H1 (cell line): ENCODE measurements at regions not wholly inside any gene's neighbourhood (a gene's known extent, or its start where the extent isn't known, plus 50 kb on each side); places are given as distances from the start of the nearest gene placed in this dataset.

Source experiments
- CTCF ChIA-PET: fragments of 300-600 bp; sonication (Branson Sonifier 250); formaldehyde crosslinking; loops from one replicate; lab custom pipeline; 2021; ENCODE audit not compliant: partially characterized antibody; lab: Charles Lee
- POLR2A ChIA-PET: fragments of 300-600 bp; sonication (Branson Sonifier 250); formaldehyde crosslinking; loops from one replicate; lab custom pipeline; 2021; ENCODE audit warnings: inconsistent platforms; ENCODE audit not compliant: partially characterized antibody; lab: Charles Lee
- DNase-seq, 2 experiments: peaks; one replicate each; pipeline versions ENCODE4 v3.0.0 to v3.0.0-alpha.2; 2010 to 2022; ENCODE audit warnings: low spot score in 2 of 2, low read depth in 1 of 2, mixed read lengths in 1 of 2
- FAIRE-seq: peaks from 2 replicates; lab custom pipeline; 2011; peaks lifted over from hg19 to GRCh38; lab: Jason Lieb, UNC
- H2AFZ ChIP-seq: 2 replicates; pipeline ENCODE4 v1.8.1; 2012; ENCODE audit warnings: low read length, inconsistent platforms
- H2AK5ac ChIP-seq: 2 replicates; pipeline ENCODE4 v1.6.1; 2013; ENCODE audit warnings: low read depth, low read length
- H2BK120ac ChIP-seq: replicated peaks from 2 replicates; pipeline ENCODE3; 2013; ENCODE audit warnings: low read depth, low read length, inconsistent platforms
- H2BK12ac ChIP-seq: 2 replicates; pipeline ENCODE4 v1.6.1; 2013; ENCODE audit warnings: low read depth, low read length
- H2BK15ac ChIP-seq: 2 replicates; pipeline ENCODE4 v1.6.1; 2013; ENCODE audit warnings: low read length
- H2BK20ac ChIP-seq: 2 replicates; pipeline ENCODE4 v1.6.1; 2013; ENCODE audit warnings: low read length
- H2BK5ac ChIP-seq: 2 replicates; pipeline ENCODE4 v1.6.1; 2013; ENCODE audit warnings: low read depth, low read length
- H3K14ac ChIP-seq: 2 replicates; pipeline ENCODE4 v1.6.1; 2013; ENCODE audit warnings: inconsistent platforms; ENCODE audit not compliant: insufficient read length
- H3K18ac ChIP-seq: 2 replicates; pipeline ENCODE4 v1.6.1; 2013; ENCODE audit warnings: low read length; ENCODE audit errors: extremely low read depth
- H3K23ac ChIP-seq: 2 replicates; pipeline ENCODE4 v1.6.1; 2013; ENCODE audit warnings: inconsistent platforms; ENCODE audit not compliant: insufficient read length
- H3K23me2 ChIP-seq: 2 replicates; pipeline ENCODE4 v1.6.1; 2013; ENCODE audit warnings: low read depth, low read length
- H3K27ac ChIP-seq: 2 replicates; pipeline ENCODE4 v1.6.1; 2011; ENCODE audit warnings: low read depth, low read length, inconsistent platforms
- H3K27me3 ChIP-seq, 4 experiments: replicated peaks in 1 of 4; 1 replicate in 1 of 4; 2 replicates in 3 of 4; pipeline versions ENCODE4 v1.6.1 to v1.8.1; 2011 to 2013; ENCODE audit warnings: low read length in 3 of 4, mild to moderate bottlenecking in 3 of 4, inconsistent platforms in 2 of 4, mixed read lengths in 2 of 4, moderate library complexity in 1 of 4; ENCODE audit not compliant: control insufficient read depth in 3 of 4, insufficient read depth in 3 of 4; ENCODE audit errors: extremely low read depth in 1 of 4
- H3K36me3 ChIP-seq, 4 experiments: 2 replicates each; pipeline versions ENCODE4 v1.6.1 to v1.8.1; 2011 to 2013; ENCODE audit warnings: mild to moderate bottlenecking in 4 of 4, low read length in 3 of 4, moderate library complexity in 2 of 4, control low read depth in 1 of 4, inconsistent platforms in 1 of 4; ENCODE audit not compliant: insufficient read depth in 4 of 4, control insufficient read depth in 2 of 4
- H3K4ac ChIP-seq: replicated peaks from 2 replicates; pipeline ENCODE3; 2013; ENCODE audit warnings: low read length, low read depth, mixed read lengths, inconsistent platforms; ENCODE audit not compliant: insufficient read length
- H3K4me1 ChIP-seq, 4 experiments: replicated peaks in 1 of 4; 1 replicate in 1 of 4; 2 replicates in 3 of 4; pipeline versions ENCODE4 v1.6.1 to v1.8.1; 2011 to 2013; ENCODE audit warnings: low read length in 3 of 4, inconsistent platforms in 2 of 4, mixed read lengths in 1 of 4; ENCODE audit not compliant: insufficient read depth in 4 of 4, control insufficient read depth in 3 of 4
- H3K4me2 ChIP-seq, 2 experiments: 2 replicates each; pipeline versions ENCODE4 v1.6.1 to v1.8.1; 2011 to 2013; ENCODE audit warnings: low read depth in 2 of 2, low read length in 2 of 2, control low read depth in 1 of 2, inconsistent platforms in 1 of 2, mild to moderate bottlenecking in 1 of 2; ENCODE audit not compliant: insufficient read depth in 1 of 2
- H3K4me3 ChIP-seq, 4 experiments: fragments of 200-600, 300-600 bp in 1 of 4; sonication (generic), shearing (Covaris generic), sonication (Bioruptor Twin) in 1 of 4; 2 replicates each; pipeline versions ENCODE4 v1.5.1 to v1.8.1; 2011 to 2016; ENCODE audit warnings: low read length in 4 of 4, low read depth in 3 of 4, control low read depth in 2 of 4, inconsistent platforms in 2 of 4, mild to moderate bottlenecking in 2 of 4, mixed read lengths in 1 of 4, moderate library complexity in 1 of 4; ENCODE audit not compliant: insufficient read depth in 2 of 4; ENCODE audit errors: extremely low read depth in 1 of 4
- H3K56ac ChIP-seq: replicated peaks from 2 replicates; pipeline ENCODE3; 2013; ENCODE audit warnings: low read depth, mild to moderate bottlenecking, mixed read lengths, low read length, inconsistent platforms; ENCODE audit not compliant: insufficient read length
- H3K79me1 ChIP-seq: 2 replicates; pipeline ENCODE4 v1.6.1; 2013; ENCODE audit warnings: low read depth, low read length, control low read depth
- H3K79me2 ChIP-seq, 2 experiments: 2 replicates each; pipeline versions ENCODE4 v1.6.1 to v1.8.1; 2012 to 2013; ENCODE audit warnings: low read length in 2 of 2, mild to moderate bottlenecking in 2 of 2, inconsistent platforms in 1 of 2; ENCODE audit not compliant: insufficient read depth in 2 of 2, control insufficient read depth in 1 of 2
- H3K9ac ChIP-seq, 4 experiments: replicated peaks in 1 of 4; 1 replicate in 1 of 4; 2 replicates in 3 of 4; pipeline versions ENCODE4 v1.6.1 to v1.8.1; 2011 to 2013; ENCODE audit warnings: low read depth in 3 of 4, low read length in 3 of 4, control low read depth in 2 of 4, mild to moderate bottlenecking in 2 of 4, moderate library complexity in 2 of 4, inconsistent platforms in 1 of 4; ENCODE audit errors: extremely low read depth in 1 of 4
- H3K9me3 ChIP-seq, 2 experiments: 2 replicates each; pipeline versions ENCODE4 v1.6.1 to v1.8.1; 2012 to 2013; ENCODE audit warnings: mild to moderate bottlenecking in 2 of 2, moderate library complexity in 2 of 2, control low read depth in 1 of 2, inconsistent platforms in 1 of 2, low read depth in 1 of 2, low read length in 1 of 2, mixed read lengths in 1 of 2; ENCODE audit not compliant: insufficient read depth in 2 of 2
- H4K20me1 ChIP-seq, 2 experiments: replicated peaks in 1 of 2; 2 replicates each; pipeline versions ENCODE3 to v1.8.1; 2011 to 2013; ENCODE audit warnings: inconsistent platforms in 2 of 2, low read length in 2 of 2, mild to moderate bottlenecking in 1 of 2; ENCODE audit not compliant: insufficient read depth in 2 of 2, control insufficient read depth in 1 of 2
- H4K5ac ChIP-seq: 2 replicates; pipeline ENCODE4 v1.6.1; 2013; ENCODE audit warnings: low read length, low read depth, mixed read lengths, inconsistent platforms; ENCODE audit not compliant: insufficient read length
- H4K8ac ChIP-seq: 2 replicates; pipeline ENCODE4 v1.8.0; 2013; ENCODE audit warnings: mild to moderate bottlenecking, moderate library complexity, low read length, inconsistent platforms; ENCODE audit not compliant: insufficient read depth; ENCODE audit errors: extremely low read depth
- H4K91ac ChIP-seq: replicated peaks from 2 replicates; pipeline ENCODE3; 2013; ENCODE audit warnings: low read length, mixed read lengths, inconsistent platforms; ENCODE audit not compliant: insufficient read length
- CEBPB ChIP-seq: IDR thresholded peaks from 2 replicates; pipeline ENCODE4 v1.6.1; 2012; ENCODE audit warnings: low read depth, low read length
- CTBP2 ChIP-seq: IDR thresholded peaks from 2 replicates; pipeline ENCODE4 v1.7.0; 2011; ENCODE audit warnings: borderline replicate concordance, mild to moderate bottlenecking, moderate library complexity, mixed read lengths, low read length; ENCODE audit not compliant: insufficient read depth, insufficient read length
- JUND ChIP-seq: IDR thresholded peaks from 2 replicates; pipeline ENCODE4 v1.6.1; 2011; ENCODE audit warnings: mild to moderate bottlenecking, improper control_type of control experiment, low read length
- KDM1A ChIP-seq: fragments of 200-600, 300-600 bp; sonication (generic); IDR thresholded peaks from 2 replicates; pipeline ENCODE4 v1.7.1; 2016; ENCODE audit warnings: mild to moderate bottlenecking, low read length, borderline replicate concordance
- MAX ChIP-seq: IDR thresholded peaks from 2 replicates; pipeline ENCODE4 v1.6.1; 2012; ENCODE audit warnings: inconsistent platforms
- NANOG ChIP-seq: IDR thresholded peaks from 2 replicates; pipeline ENCODE4 v1.6.1; 2011; ENCODE audit warnings: low read length, low read depth, mild to moderate bottlenecking, inconsistent platforms; ENCODE audit not compliant: insufficient read depth, poor library complexity, severe bottlenecking
- NRF1 ChIP-seq: IDR thresholded peaks from 2 replicates; pipeline ENCODE4 v1.6.1; 2011; ENCODE audit warnings: mild to moderate bottlenecking, low read depth, low read length, improper control_type of control experiment
- POLR2AphosphoS5 ChIP-seq: IDR thresholded peaks from 2 replicates; pipeline ENCODE4 v1.6.1; 2011; ENCODE audit warnings: low read depth, low read length
- RAD21 ChIP-seq, 2 experiments: IDR thresholded peaks in 1 of 2; conservative IDR thresholded peaks in 1 of 2; 2 replicates each; pipeline ENCODE4 v1.6.1; 2011; ENCODE audit warnings: low read depth in 2 of 2, low read length in 2 of 2, improper control_type of control experiment in 1 of 2, inconsistent platforms in 1 of 2, mild to moderate bottlenecking in 1 of 2, moderate library complexity in 1 of 2
- RNF2 ChIP-seq: fragments of 200-900, 300-1000 bp; sonication (generic); IDR thresholded peaks from 2 replicates; pipeline ENCODE4 v1.7.1; 2016; ENCODE audit warnings: borderline replicate concordance, low read depth, mild to moderate bottlenecking, antibody characterized with exemption, low read length; ENCODE audit not compliant: poor library complexity, severe bottlenecking; ENCODE audit errors: missing control alignments
- RXRA ChIP-seq: IDR thresholded peaks from 2 replicates; pipeline ENCODE4 v1.6.1; 2011; ENCODE audit warnings: low read depth, mild to moderate bottlenecking, low read length, moderate library complexity; ENCODE audit not compliant: insufficient read depth
- SIRT6 ChIP-seq: IDR thresholded peaks from one replicate; pipeline ENCODE4 v1.7.1; 2012; ENCODE audit warnings: low read length, inconsistent platforms
- ZNF274 ChIP-seq: IDR thresholded peaks from 2 replicates; pipeline ENCODE4 v1.7.0; 2012; ENCODE audit warnings: low read length, borderline replicate concordance; ENCODE audit errors: extremely low read depth
- WGBS, 2 experiments: shearing (Covaris generic) in 1 of 2; methylation state at CpG; one replicate each; pipeline versions ENCODE4 v1.1.6 to v1.1.7; 2013 to 2015; ENCODE audit warnings: low lambda C conversion rate in 2 of 2, mixed read lengths in 2 of 2, inconsistent platforms in 1 of 2, low coverage in 1 of 2, missing lambda C conversion rate in 1 of 2; ENCODE audit not compliant: insufficient replicate concordance in 2 of 2, insufficient coverage in 1 of 2, insufficient read length in 1 of 2; ENCODE audit errors: extremely low coverage in 1 of 2, missing lambda C conversion rate in 1 of 2; 5-methylcytosine and 5-hydroxymethylcytosine counted together

GRCh38 chr1:191206513-191207207 is 729.0 kb upstream of the BRINP3 start:
- no peak overlapping the region for H2BK120ac ChIP-seq
- no peak overlapping the region for H2BK5ac ChIP-seq
- no peaks in the 10 kb centered on the region for H4K20me1 ChIP-seq
- no peak overlapping the region for H2BK20ac ChIP-seq
- no peaks in the 10 kb centered on the region for H3K79me1 ChIP-seq
- no peak overlapping the region for H3K56ac ChIP-seq
- no peak overlapping the region for H3K18ac ChIP-seq
- H3K4ac ChIP-seq = no peak overlapping the region
- no peak overlapping the region for H3K23ac ChIP-seq
- H3K27ac ChIP-seq = no peak overlapping the region
- no peaks in the 10 kb centered on the region for H3K27me3 ChIP-seq
- H4K91ac ChIP-seq = no peak overlapping the region
- no peak overlapping the region for H2AK5ac ChIP-seq
- no peak for DNase-seq
- no peak overlapping the region for H4K8ac ChIP-seq
- no peak overlapping the region for H3K4me3 ChIP-seq
- no peaks in the 10 kb centered on the region for H3K4me1 ChIP-seq
- FAIRE-seq = no peak
- H2BK15ac ChIP-seq = no peak overlapping the region
- ChIA-PET CTCF (no interaction called here), POLR2A (no interaction called here)
- H2AFZ ChIP-seq = no peak overlapping the region
- H3K23me2 ChIP-seq = no peaks in the 10 kb centered on the region
- H3K4me2 ChIP-seq = no peak overlapping the region
- H3K79me2 ChIP-seq = no peaks in the 10 kb centered on the region
- no peaks in the 10 kb centered on the region for H3K36me3 ChIP-seq
- WGBS, 2 experiments = 94% methylated on average over 2 of the region's 2 CpGs; no CpG with 5 or more reads in 1 of the 2 experiments
- H3K9ac ChIP-seq = no peak overlapping the region
- H4K5ac ChIP-seq = no peak overlapping the region
- no peak overlapping the region for H2BK12ac ChIP-seq
- no peak overlapping the region for H3K14ac ChIP-seq
- no peaks in the 10 kb centered on the region for H3K9me3 ChIP-seq
- TF ChIP-seq NANOG (no peak), RNF2 (no peak), MAX (no peak), POLR2AphosphoS5 (no peak), ZNF274 (no peak), NRF1 (no peak), RAD21 (IDR thresholded peaks at IDR 0.05 in 1 of 2, conservative IDR thresholded peaks at IDR 0.05 in 1 of 2; ENCODE audit: low read depth in 2 of 2, low read length in 2 of 2) (no peak), KDM1A (no peak), RXRA (no peak), CEBPB (no peak), JUND (no peak), CTBP2 (no peak), SIRT6 (no peak)
